ENCODE measurements at regions not wholly inside any gene's neighbourhood (a gene's known extent, or its start where the extent isn't known, plus 50 kb on each side); places are given as distances from the start of the nearest gene placed in this dataset.

DNA sequence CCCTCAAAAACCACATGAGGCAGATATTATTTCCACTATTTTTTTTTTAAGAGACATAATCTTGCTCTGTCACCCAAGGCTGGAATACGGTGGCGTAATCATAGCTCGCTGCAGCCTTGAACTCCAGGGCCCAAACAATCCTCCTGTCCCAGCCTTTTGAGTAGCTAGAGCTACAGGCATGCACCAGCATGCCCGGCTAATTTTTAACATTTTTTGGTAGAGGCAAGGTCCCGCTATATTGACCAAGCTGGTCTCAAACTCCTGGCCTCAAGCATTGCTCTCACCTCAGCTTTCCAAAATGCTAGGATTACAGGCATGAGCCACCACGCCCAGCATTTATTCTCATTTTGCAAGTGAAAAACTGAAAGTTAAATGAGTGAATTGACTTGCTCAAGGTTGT lies 50.8 kb upstream of the PIAS1 start:
- CTCF ChIA-PET: interaction anchor here (0.6 to 0.8 kb wide), 2 partner anchors 139 to 483 kb away, joined by 3 read pairs; partner anchors contain the start of gene C15orf61
- H3K4me3 Mint-ChIP-seq: no peak overlapping the region
- POLR2A ChIA-PET: no interaction called here
- no peaks in the 10 kb centered on the region for H3K4me1 Mint-ChIP-seq
- no peak overlapping the region for H3K27ac Mint-ChIP-seq
- no peak for ATAC-seq
- intact Hi-C loops (cut with DNase I, micrococcal nuclease): no loop called here
- no peaks in the 10 kb centered on the region for H3K27me3 Mint-ChIP-seq
- H3K9me3 Mint-ChIP-seq (ENCODE audit: low read depth): peaks cover 14% of the 10 kb centered on the region
- H3K36me3 Mint-ChIP-seq (ENCODE audit: low read depth): no peaks in the 10 kb centered on the region
- no peak for DNase-seq

All from activated CD4-positive, alpha-beta T cell treated with anti-CD3 and anti-CD28 coated beads for 36 hours (primary cell).